Panc1 (cell line): ENCODE measurements at regions not wholly inside any gene's neighbourhood (a gene's known extent, or its start where the extent isn't known, plus 50 kb on each side); places are given as distances from the start of the nearest gene placed in this dataset.

Experiments used
- ATAC-seq: fragments of 200-7000 bp; cut with Tn5 transposase; 2 replicates; pipeline ENCODE4 v1.9.1; 2020; ENCODE audit warnings: mild to moderate bottlenecking, moderate library complexity
- BruUV-seq: library from RNA; stranded (reverse); fragments of 400-500 nt; replicated peaks from 2 replicates; lab custom pipeline; 2021; lab: Mats Ljungman, UMichigan
- CTCF ChIA-PET: fragments of 300-600 bp; sonication (Branson Sonifier 250); formaldehyde crosslinking; loops from one replicate; lab custom pipeline; 2022; ENCODE audit warnings: antibody characterized with exemption; lab: Charles Lee
- POLR2A ChIA-PET: fragments of 300-600 bp; sonication (Branson Sonifier 250); formaldehyde crosslinking; loops from one replicate; lab custom pipeline; 2022; ENCODE audit warnings: antibody characterized with exemption; lab: Charles Lee
- DNase-seq: peaks from one replicate; pipeline ENCODE4 v3.0.0-alpha.2; 2010; ENCODE audit warnings: low read depth, low spot score
- H3K27ac ChIP-seq: 2 replicates; pipeline ENCODE4 v1.5.1; 2011; ENCODE audit warnings: mild to moderate bottlenecking, low read length, inconsistent platforms
- H3K27me3 ChIP-seq: fragments of 200-500 bp; sonication (Bioruptor generic); 2 replicates; pipeline ENCODE4 v1.6.0; 2014; ENCODE audit warnings: low read length, inconsistent platforms; ENCODE audit not compliant: control insufficient read depth, insufficient read depth
- H3K36me3 ChIP-seq: fragments of 200-500 bp; sonication (Bioruptor generic); 2 replicates; pipeline ENCODE4 v1.5.1; 2014; ENCODE audit warnings: inconsistent platforms, mild to moderate bottlenecking, low read length, moderate library complexity; ENCODE audit not compliant: control insufficient read depth, insufficient read depth
- H3K4me1 ChIP-seq: 2 replicates; pipeline ENCODE4 v1.5.1; 2011; ENCODE audit warnings: inconsistent platforms, mild to moderate bottlenecking, low read length, moderate library complexity; ENCODE audit not compliant: control insufficient read depth, insufficient read depth
- H3K4me3 ChIP-seq, 2 experiments: 2 replicates each; pipeline ENCODE4 v1.5.1; 2011 to 2012; ENCODE audit warnings: low read depth in 2 of 2, low read length in 2 of 2, mild to moderate bottlenecking in 2 of 2, inconsistent platforms in 1 of 2, moderate library complexity in 1 of 2
- H3K9me3 ChIP-seq: fragments of 200-500 bp; sonication (Bioruptor generic); 2 replicates; pipeline ENCODE4 v1.5.1; 2014; ENCODE audit warnings: low read depth, mild to moderate bottlenecking, inconsistent platforms, low read length, moderate library complexity; ENCODE audit not compliant: control insufficient read depth, insufficient read depth
- POLR2AphosphoS5 ChIP-seq: IDR thresholded peaks from 2 replicates; pipeline ENCODE4 v1.6.1; 2012; ENCODE audit warnings: mild to moderate bottlenecking, low read depth, low read length, moderate library complexity
- SIN3A ChIP-seq: IDR thresholded peaks from 2 replicates; pipeline ENCODE4 v1.6.1; 2012; ENCODE audit warnings: low read depth, mild to moderate bottlenecking, low read length, moderate library complexity, borderline replicate concordance; ENCODE audit not compliant: insufficient read depth
- TCF7L2 ChIP-seq: IDR thresholded peaks from 2 replicates; pipeline ENCODE4 v1.6.1; 2011; ENCODE audit warnings: mild to moderate bottlenecking, low read depth, low read length, inconsistent platforms
- in situ Hi-C: cut with HindIII; loops from 2 replicates; pipeline ENCODE4 v1.10.0; 2016; ENCODE audit warnings: low sequenced_read_pairs, low pct_unique_long_range_greater_than_20kb
- intact Hi-C: fragments of 100-400 bp; cut with micrococcal nuclease; formaldehyde crosslinking; loops from one replicate; pipeline ENCODE4 v1.10.0; 2022; ENCODE audit not compliant: unreplicated experiment
- TF ChIP-seq, protein P1 (sequence below), 2 experiments: IDR thresholded peaks; 2 replicates each; pipeline ENCODE4 v1.6.1; 2011 to 2012; ENCODE audit warnings: low read depth in 2 of 2, control low read depth in 1 of 2, low read length in 1 of 2, mild to moderate bottlenecking in 1 of 2, moderate library complexity in 1 of 2; ENCODE audit not compliant: insufficient read depth in 1 of 2
- TF ChIP-seq, protein P2 (sequence below): fragments of 450-650 bp; IDR thresholded peaks from 2 replicates; pipeline ENCODE4 v1.5.1; 2017; ENCODE audit warnings: mild to moderate bottlenecking

DNA sequence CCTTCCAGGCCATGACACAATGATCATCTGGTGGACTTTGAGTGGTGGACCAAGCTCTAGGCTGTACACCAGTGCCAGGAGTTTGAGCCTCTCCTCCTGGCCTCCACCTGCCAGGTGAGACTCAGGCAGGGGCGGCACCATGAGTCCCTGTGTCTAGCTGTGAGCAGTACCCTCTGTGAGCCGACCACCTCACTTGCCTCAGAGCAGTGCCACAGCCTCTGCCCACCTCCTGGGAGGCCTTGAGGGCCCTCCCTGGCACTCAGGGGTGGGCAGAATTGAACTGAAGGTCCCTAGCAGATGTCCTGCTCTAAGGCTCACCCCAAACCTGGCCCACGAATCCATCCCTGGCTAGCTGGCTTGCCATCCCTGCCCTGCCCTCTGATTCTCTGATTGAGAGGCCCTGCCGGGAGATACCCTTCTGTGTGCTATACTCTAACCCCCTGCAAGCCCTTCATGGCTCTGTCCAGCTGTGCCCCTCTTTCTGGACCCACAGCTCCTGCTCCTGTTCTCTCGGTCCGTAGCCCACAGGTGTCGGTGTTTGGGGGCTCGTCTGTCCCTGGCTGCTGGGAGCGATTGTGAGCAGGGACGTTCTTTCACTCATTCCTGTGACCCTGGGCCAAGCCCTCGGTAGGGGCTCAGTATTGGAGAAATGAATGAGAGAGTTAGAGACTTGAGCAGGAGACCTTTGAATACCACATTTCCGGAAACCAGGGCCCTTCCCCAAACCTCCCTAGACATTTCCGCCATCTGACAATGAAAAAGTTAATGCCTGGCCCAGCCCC, 70.0 kb downstream of the INHBB start:
- Histone ChIP-seq H3K27ac (no peak overlapping the region), H3K4me3 (no peak overlapping the region), H3K36me3 (no peaks in the 10 kb centered on the region), H3K9me3 (no peaks in the 10 kb centered on the region), H3K27me3 (no peaks in the 10 kb centered on the region; the same call in 1 of the 2 replicates), H3K4me1 (no peaks in the 10 kb centered on the region)
- TF ChIP-seq, protein P1, sequence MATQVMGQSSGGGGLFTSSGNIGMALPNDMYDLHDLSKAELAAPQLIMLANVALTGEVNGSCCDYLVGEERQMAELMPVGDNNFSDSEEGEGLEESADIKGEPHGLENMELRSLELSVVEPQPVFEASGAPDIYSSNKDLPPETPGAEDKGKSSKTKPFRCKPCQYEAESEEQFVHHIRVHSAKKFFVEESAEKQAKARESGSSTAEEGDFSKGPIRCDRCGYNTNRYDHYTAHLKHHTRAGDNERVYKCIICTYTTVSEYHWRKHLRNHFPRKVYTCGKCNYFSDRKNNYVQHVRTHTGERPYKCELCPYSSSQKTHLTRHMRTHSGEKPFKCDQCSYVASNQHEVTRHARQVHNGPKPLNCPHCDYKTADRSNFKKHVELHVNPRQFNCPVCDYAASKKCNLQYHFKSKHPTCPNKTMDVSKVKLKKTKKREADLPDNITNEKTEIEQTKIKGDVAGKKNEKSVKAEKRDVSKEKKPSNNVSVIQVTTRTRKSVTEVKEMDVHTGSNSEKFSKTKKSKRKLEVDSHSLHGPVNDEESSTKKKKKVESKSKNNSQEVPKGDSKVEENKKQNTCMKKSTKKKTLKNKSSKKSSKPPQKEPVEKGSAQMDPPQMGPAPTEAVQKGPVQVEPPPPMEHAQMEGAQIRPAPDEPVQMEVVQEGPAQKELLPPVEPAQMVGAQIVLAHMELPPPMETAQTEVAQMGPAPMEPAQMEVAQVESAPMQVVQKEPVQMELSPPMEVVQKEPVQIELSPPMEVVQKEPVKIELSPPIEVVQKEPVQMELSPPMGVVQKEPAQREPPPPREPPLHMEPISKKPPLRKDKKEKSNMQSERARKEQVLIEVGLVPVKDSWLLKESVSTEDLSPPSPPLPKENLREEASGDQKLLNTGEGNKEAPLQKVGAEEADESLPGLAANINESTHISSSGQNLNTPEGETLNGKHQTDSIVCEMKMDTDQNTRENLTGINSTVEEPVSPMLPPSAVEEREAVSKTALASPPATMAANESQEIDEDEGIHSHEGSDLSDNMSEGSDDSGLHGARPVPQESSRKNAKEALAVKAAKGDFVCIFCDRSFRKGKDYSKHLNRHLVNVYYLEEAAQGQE (IDR thresholded peaks at IDR 0.05; ENCODE audit: insufficient read depth in 1 of 2, low read depth in 2 of 2, low read length in 1 of 2): no peak
- TF ChIP-seq SIN3A (no peak), POLR2AphosphoS5 (no peak), TCF7L2 (no peak)
- TF ChIP-seq, protein P2, sequence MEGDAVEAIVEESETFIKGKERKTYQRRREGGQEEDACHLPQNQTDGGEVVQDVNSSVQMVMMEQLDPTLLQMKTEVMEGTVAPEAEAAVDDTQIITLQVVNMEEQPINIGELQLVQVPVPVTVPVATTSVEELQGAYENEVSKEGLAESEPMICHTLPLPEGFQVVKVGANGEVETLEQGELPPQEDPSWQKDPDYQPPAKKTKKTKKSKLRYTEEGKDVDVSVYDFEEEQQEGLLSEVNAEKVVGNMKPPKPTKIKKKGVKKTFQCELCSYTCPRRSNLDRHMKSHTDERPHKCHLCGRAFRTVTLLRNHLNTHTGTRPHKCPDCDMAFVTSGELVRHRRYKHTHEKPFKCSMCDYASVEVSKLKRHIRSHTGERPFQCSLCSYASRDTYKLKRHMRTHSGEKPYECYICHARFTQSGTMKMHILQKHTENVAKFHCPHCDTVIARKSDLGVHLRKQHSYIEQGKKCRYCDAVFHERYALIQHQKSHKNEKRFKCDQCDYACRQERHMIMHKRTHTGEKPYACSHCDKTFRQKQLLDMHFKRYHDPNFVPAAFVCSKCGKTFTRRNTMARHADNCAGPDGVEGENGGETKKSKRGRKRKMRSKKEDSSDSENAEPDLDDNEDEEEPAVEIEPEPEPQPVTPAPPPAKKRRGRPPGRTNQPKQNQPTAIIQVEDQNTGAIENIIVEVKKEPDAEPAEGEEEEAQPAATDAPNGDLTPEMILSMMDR: no peak
- intact Hi-C loops (no loop called here), in situ Hi-C loops (no loop called here)
- CTCF ChIA-PET: no interaction called here
- no TSS peak for BruUV-seq
- no peak for DNase-seq
- POLR2A ChIA-PET: interaction anchor here (0.6 kb wide), 1 partner anchor 428 kb away, joined by 3 read pairs; no protein-coding TSS in a partner anchor
- ATAC-seq: no peak

DNA sequence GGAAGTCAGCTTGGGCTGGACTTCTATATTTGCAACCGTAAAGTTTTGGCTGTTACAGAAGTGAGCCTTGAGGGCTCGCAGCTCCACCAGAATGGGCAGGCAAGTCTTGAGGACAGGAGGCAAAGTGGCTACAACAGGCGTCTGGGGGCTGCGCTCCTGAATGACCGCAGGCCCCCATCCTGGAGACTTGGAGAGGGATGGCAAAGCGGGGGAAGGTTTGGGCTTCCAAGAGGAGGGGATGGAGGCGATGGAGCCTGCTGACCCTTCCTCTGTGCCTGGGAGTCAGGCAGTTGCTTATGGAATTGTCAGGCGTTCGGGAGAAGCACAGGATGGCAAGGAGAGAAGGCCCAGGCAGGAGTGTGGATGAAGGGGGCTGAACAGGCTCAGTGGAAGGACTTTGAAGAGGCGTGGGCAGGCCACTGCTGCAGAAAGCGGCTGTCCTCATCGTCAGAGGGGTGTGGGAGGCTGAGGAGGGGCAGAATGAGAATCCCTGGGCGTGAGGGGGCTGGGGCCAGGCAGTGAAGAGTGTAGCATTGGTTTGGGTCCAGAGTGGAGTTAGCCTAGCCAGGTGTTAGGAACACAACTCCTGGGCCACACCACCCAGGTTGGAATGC, 72.3 kb downstream of the INHBB start:
- ATAC-seq (no peak), DNase-seq (no peak)
- Histone ChIP-seq H3K4me3 (no peak overlapping the region), H3K9me3 (no peaks in the 10 kb centered on the region), H3K36me3 (no peaks in the 10 kb centered on the region), H3K4me1 (peaks cover 6% of the 10 kb centered on the region; the same call in 1 of the 2 replicates), H3K27ac (no peak overlapping the region), H3K27me3 (no peaks in the 10 kb centered on the region)
- POLR2A ChIA-PET: no interaction called here
- CTCF ChIA-PET: no interaction called here
- no TSS peak for BruUV-seq
- intact Hi-C loops (no loop called here), in situ Hi-C loops (no loop called here)
- TF ChIP-seq TCF7L2: no peak
- TF ChIP-seq, protein P1 (IDR thresholded peaks at IDR 0.05; ENCODE audit: insufficient read depth in 1 of 2, low read depth in 2 of 2, low read length in 1 of 2): no peak
- TF ChIP-seq, protein P2: no peak
- no peak for TF ChIP-seq POLR2AphosphoS5
- TF ChIP-seq SIN3A: no peak
